ENCODE measurements at regions not wholly inside any gene's neighbourhood (a gene's known extent, or its start where the extent isn't known, plus 50 kb on each side); places are given as distances from the start of the nearest gene placed in this dataset.

DNA sequence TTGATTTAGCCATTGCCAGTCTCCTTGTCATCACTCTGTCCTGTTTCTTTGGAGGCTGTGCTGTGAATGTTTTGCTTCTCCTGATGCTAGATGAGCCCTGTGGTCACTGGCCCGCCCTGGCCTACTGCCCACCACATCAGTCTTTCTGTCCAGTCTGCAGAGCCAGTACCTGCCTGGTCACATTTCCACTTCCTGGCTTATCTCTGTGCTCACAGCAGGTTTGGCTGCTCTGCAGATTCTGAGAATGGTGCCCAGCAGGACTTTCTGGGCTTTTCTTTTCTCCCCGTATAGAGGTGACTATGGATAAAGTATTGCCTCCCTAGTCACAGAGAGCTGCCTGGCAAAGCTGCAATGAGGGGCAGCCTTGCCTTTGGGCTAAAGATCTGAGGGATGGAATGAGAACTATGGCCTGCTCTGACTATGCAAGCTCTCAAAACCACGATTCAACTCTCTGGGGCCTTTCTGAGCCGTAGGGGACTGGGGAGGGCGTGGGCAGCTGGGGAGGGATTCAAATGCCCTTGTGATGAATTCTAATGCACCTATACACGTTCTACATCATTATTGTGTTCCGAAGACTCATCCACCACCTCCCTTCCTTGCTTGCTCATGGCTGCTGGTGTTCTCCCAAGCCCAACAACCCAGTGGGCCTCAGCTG, 410.4 kb upstream of the NPVF start:
- DNase-seq, result no peak

DNA sequence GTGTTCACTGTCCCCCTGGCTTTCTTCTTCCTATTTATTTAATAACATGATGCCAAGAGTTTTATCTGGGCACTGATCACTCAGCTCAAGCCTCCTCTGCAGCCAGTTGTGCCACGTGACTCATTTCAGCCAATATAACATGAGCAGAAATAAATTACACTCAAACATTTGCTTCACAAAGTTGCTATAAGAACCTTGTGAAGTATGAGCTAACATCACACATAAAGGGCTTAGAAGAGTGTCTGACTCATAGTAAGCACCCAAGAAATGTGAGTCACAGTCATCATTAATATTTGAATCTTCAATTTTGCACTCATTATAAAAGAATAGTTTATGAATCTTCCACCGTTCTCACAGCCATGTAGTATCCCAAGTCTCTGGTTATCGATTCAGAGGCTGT, 414.6 kb upstream of the NPVF start:
- no peak for DNase-seq

DNA sequence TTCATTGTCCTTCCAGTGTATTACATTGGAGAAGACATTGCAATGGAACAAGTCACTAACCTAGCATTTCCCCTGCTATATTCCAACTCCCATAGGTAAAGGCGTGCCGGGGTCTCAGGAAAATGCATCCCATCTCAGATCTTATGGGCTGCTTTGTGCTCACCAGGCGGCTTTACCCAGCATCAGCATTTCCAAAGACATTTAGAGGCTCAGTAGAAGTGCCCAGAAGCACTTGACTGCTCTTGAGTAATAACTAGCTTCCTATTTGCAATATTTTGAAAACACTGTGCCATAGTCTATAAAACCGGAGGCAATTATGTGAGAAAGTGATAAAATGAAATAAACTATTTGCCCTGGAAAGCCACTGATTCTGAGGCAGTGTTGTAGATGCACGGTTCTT, 415.0 kb upstream of the NPVF start:
- DNase-seq, result no peak

DNA sequence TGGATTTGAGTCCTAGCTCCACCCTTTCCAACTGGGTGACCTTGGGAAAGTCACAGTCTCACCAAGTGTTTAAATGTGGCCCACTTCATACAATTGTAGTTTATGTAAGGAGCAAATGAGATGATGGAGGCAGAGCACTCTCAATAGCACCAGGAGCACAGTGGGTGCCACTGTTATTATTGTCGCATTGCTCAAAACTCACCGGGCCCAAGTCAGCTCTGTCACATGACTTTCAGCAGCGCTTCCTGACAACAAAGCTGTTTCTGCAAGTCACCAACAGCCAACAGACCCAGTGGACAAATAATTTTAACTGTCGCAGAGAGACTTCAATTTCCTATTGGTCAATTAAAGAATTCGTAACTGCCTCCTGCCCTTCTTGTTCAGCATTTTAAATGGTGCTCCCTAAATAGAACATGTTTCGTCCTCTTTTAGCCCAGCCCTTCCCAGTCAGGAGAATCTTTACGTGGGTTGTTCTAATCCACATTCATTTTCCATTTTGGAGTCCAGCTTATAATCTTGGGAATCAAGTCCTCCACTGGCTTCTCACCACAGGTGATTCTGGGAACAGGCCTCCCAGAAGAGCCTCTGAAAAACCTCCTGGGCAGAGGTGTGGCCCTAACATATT, 415.6 kb upstream of the NPVF start:
- no peak for DNase-seq

DNA sequence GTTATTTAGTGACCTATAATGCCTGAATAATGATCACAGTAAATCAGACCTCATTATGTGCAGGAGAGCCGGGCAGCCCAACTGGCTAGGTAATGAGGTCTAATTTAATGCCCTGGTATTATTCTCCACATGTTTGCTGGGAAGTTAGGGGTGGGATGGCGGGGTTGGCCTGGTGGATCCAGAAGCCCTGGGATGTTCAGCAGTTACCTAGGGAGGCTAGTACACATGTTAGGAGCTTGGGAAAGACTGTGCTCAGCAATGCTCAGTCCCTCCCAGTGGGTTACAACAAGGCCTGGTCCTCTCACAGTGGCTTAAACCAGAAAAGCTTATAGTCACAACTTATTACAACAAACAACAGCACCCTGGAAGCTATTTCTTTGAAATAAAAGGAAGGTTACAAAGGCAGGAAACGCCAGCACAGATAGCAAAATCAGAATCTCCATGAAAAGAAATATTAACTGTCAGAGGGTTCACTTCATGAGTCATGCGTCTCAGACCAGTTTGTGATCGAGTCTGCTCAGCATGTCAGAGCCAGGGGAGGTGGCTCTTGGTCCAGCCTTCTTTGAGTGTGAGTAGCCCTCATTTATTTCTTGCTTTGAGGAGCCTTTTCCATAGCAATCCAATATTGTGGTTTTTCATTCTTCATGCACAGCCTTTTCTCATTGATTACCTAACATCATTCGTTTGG, 418.6 kb upstream of the NPVF start:
- no peak for DNase-seq

DNA sequence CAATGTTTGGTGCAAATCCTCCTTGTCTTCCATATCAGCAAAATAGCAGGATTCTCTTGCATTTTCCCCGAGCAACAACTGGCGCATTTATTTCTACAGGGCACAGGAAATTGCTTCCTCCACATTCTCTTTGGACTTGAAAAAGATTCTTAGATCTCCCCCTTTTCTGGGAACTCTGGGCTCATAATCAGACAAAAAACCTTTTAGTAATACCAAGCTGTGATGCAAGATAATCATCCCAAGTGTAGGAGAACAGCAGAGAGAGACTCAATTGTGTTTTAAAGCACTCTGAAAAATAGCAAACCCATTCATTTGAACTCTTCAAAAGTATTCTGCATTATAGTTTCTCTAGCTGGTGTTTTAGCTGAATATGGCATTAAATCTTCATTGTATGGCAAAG, 419.6 kb upstream of the NPVF start:
- no peak for DNase-seq

DNA sequence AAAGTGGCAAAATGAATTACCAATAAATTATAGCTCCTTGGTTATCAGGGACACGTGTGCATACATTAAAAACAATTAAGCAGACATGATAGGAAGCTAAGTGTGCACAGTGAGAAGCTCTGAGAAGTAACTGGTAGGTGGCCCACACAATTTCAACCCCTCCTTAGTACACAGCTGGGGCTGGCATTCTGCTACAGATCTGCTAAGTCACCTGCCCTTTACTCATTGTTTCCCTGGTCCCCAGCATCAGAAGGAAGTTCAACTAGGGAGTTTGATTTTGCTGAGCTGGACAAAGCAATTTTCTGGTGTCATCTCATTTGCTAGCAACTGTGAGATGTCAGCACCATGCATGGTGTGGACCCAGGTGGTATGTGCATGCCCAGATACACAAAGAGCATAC, 424.1 kb upstream of the NPVF start:
- no peak for DNase-seq

DNA sequence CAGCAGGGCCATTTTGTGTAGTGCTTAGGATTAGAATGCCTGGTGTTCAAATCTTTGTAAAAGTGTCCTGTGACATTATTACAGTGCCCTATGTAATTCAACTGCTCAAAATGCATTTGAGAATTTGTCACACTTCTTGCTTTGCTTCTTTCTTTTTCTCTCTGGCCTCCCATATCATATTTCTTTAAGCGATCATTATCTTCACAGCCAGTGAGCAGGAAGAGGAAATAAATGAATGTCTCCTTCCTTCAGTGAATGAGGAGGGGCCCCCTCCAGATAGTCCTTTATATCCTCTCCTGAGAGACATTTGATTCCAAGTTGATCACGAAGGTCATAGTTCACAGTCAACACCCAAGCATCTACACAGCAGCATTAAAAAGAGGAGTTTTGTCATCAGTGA, 425.1 kb upstream of the NPVF start:
- no peak for DNase-seq

DNA sequence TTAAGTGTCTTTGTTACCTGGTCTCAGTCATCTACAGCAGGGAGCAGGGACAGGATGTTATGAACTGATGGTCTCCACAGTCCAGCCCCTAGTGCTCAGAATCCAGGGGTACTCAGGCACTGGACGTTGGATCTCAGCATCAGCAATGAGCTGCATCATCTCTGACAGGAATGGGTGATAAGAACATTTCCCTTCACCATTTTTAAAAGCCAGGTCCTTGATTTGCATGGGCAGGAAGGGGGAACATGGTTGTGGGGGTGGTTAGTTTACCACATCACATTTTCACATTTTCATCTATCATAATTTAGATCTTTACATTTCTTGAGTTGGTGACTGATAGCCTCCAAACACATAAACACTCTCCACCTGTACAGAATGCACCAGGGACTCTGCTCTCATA, 427.8 kb upstream of the NPVF start:
- no peak for DNase-seq

DNA sequence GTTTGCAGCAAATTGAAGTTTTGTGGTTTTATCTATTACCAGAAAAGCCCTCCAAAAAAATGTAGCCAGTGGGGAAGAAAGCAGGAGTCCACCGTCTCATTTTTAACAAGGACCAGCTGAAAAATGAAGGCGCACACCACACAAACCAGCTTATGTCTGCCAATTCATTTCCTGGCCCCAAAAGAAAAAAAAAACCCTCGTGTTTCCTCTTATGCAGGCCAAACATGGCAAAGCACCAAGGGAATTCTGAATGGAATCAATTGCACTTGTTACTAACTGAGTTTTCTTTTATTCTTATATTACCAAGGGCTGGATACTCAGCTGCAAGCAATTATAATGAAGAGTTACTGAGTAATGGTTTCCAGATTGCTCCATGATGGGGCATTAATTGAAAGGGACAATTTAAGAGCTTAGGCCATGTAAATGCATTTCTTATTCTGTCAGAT, 428.3 kb upstream of the NPVF start:
- DNase-seq, result no peak

DNA sequence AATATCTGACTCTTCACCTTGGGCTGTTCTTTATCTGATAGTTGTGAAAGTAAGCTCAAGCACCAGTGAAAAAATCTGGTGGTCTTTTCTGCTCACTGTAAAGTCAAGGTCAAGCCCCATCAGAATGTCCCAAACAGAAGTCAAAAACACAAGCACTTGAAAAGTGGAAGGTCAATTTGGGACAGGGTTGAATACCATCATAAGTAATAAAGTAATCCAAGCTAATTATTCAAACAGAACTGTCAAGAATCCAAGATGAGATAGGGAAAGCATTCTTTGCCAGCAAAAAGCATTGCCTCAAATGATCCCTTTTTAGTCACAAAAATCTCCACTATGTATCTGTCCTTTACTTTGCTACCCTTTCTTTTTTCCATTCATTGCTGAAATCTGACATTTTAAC, 430.1 kb upstream of the NPVF start:
- DNase-seq, result no peak

DNA sequence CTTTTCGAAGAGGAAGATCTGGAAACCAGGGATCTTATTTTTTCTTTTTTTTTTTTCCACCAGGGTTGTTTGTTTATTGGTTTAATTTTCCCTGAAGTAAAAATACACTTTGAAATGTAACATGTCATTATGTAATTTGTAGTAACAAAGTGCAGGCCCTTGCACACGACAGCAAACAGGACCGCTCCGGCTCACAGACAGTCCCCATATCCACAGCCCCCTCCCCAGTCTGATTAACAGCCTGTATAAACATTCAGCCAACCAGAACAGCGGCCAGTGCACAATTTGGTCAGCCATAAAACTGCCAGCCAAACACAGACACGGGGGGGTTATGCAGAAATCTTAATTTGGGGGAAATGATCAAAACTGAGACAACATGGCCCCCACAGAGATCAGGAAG, 431.6 kb upstream of the NPVF start:
- DNase-seq, result no peak

DNA sequence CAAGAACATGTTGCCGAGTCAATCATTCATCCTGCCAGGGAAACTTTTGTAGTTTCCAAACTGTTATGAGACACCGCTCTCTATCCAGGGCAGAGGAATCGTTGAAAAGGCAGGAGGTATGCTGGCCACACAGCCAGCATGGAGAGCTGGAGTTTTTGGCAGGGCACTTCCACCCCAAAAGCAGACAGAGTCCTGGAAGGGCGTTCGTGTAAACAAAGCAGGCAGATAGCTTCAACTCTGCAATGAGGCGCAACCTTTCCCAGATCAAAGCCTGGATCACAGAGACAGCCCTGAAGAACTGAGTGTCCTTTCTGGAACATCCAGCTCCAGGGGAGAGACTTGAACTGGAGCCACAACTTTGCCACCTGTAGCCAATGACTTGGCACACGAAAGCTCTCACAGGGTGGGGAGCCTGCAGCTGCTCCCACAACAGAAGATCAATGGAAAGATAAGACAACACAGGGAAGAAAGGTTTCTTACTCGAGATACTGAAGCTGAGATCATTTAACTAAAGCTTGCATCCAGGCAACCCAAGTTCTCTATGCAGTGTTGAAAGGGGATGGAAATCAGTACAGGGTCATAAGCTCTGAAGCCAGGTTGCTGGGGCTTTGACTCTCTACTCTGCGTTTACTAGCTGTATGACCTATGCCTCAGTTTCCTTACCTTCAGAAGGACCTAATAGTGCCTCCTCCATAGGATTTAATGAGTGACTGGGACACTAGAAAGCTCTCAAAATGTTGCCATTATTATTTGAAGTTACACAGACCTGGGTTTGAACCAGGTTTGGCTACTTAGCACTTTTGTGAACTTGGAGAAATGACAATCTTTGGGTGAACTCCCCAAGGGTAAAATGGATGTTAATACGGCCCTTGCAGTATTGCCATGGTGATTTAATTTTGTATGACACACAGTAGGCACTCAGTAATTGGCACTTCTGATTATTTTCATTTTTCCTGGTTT, 434.8 kb upstream of the NPVF start:
- no peak for DNase-seq

DNA sequence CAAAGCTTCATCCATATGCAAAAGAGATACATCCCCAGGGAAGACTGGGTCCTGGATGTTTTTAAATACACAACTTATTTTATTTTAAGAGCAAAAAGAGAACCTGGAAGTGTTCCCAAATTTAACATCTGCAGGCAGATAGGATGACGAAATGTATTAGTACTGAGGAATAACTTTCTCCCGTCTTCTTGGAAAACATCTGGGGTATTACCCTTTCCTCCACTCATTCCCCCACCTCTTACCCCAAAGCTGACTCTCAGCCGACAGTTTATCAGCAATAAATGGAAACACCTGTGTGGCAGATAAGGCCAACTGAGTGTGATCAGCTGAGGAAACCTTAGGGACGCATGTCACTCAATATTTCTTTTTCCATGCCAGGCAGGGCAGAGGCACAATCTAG, 435.6 kb upstream of the NPVF start:
- no peak for DNase-seq

DNA sequence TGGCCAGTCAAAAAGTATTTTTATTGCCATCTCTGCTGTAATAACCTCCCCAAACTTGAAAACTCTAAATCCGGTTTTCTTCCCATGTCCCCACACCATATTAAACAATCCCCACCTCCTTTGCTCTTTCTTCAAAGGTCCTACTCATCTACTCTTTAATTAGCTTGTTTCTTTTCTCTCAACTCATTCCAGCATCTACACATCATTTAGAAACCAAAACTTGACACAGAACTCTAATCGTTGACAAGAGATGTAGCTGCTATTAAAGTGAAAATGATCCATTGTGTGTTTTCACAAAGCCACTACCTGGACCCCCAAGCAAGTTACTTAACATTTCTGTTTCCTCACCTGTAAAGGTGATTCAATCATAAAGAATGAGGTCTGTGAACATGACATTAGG, 436.3 kb upstream of the NPVF start:
- DNase-seq, result no peak

DNA sequence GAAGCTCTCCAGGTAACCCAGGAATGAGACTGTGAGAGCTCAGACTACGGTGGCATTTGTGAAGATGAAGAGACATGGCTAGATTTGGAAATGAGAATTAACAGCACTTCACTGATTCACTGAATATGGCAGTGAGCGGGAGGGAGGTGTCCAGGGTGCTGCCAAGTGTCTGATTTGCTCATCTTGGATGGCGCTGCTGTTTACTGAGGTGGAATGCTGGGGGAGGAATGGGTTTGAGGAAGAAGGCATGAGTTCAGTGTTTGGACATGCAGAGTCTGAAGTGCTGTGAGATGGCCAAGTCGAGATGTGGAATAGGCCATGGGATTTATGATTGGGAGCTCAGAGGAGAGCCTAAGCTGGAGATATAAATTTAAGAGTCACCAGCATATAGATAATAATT, 437.1 kb upstream of the NPVF start:
- DNase-seq, result no peak

DNA sequence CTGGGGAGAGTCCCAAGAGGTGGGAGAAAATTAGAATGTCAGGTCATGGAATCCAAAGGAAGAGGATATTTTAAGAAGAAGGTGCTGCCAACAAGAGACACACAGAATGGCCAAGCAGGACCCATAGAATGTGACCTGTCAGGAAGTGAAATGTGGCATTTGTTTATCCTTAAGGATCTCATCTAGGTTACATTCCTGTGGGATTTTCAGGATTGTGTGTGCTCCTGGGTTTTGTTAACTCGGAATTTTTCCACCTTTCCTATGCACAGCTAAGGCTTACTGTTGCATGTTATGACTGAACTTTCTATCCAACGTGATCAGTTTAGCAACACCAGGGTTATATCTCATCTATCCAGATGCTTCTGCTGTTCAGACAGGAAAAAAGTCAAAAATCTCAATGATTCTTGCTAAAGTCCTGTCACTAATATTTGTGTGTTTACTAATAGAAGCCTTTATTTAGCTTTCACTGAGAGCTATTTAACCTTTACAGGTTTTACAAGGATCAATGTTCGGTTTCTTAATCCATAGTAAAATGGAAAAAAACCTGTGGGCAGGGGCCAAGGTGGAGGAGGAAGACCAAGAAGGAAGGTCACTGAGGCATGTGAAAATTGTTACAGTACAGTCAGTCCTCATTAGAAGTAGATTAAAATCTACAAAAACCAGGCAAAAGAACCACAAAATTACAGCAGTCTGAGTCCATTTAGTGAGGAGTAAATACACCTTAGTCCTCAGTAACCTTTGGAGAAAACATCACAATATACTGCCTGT, 437.8 kb upstream of the NPVF start:
- no peak for DNase-seq

DNA sequence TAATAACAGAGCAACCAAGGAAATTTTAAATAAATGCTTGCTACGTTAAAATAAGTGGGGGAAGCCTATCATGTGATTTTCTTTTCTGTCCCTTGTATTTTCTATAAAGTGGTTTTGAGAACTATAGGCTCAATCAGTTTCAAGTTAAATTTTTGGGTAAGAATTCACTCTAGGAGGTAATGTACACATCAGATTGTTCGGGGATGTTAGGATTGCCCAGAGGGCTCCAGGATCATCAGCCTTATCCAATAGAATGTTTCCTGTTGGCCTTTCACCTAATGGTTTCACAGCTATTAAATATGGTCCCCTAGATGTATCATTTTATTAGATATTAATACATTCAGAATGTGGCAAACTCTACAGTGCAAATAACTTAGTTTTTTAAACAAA, 438.4 kb upstream of the NPVF start:
- no peak for DNase-seq

DNA sequence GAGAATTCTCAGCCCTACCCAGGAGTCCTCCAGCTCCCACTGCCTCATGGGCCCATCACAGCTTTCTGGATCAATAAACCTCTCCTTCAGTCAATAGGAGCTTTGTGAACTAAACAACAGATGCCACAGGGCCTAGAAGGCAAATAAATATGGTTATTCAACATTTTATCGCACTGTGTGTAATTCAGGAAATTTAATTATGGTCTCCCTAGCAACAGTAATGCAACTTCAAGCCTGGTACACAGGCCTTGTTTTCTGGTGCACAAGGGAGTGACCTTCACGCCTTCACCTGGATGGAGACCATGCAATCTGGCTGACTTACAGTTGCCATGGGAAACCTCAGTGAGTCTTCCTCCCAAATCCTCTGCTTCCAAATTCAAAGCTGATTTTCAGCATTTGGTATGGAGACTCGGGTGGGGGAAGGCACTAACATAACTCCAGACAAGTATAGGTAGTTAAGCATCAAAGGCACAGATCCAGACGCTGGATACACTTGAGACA, 441.0 kb upstream of the NPVF start:
- DNase-seq, result no peak

DNA sequence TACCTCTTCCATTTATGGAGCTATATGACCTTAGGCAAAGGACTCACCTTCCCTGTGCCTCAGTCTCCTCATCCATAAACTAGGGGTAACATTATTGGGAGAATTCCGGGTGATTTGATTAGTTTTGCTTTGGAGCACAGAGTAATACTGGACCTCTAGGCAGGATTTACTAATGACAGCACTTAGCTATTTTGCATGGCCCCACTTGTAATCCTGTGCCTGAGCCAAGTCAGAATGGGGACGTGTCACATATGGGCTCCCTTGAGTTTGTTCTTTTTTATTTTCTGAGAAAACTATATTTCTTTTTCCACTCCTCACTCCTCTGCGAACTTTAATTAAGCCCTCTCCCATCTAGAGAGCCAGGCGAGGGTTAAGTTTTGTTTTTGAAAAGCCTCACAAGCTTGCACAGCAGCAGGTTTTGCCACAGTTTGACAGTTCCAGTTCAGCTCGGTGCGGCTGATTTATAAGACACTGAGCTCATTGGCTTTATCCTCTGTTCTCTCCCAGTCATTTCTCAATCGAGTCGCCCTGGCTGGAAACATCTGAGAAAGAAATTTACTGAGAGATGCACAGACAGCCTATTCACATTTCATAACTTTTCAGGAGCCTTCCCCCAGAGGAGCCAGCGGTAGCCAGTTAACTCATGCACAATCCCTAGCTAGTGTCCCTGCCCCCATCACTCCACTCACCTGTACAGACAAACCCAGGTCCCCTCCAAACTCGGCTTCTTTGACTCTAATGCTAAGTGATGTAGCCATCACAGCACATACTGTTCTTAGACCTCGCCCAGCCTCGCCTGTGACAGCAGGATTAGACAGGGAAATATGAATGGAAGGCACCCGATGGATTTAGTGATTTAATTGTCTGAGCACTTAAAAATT, 441.9 kb upstream of the NPVF start:
- no peak for DNase-seq

DNA sequence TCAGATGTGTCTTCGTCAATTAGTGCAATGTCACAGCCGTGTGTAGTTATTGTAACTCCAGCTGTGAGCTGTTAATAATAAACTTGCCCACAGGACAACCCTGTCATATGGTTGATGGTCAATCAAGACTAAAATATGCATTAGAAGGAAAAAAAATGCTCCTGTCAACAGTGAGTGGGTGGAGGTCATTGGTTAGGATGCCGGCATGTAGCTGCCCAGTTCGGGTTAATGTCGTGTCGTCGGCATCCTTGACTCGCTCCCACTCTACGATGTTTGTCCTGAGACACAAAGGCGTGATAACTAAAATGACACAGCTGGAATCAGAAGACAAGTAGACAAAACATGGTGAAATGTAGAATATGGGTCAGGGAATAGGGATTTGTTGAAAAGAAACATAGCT, 442.8 kb upstream of the NPVF start:
- no peak for DNase-seq
